ENCODE measurements at regions not wholly inside any gene's neighbourhood (a gene's known extent, or its start where the extent isn't known, plus 50 kb on each side); places are given as distances from the start of the nearest gene placed in this dataset.
"Not testable (repeated sequence)": the region's sequence is repeated elsewhere in the genome, so short reads cannot be mapped to it uniquely, and the experiment has no call there.

GRCh38 chr6:47180633-47181032, 129.1 kb downstream of the TNFRSF21 start:
- intact Hi-C loops (cut with DNase I, micrococcal nuclease), result no loop called here
- no peaks in the 10 kb centered on the region for H3K9me3 ChIP-seq
- H3K36me3 ChIP-seq (ENCODE audit: low read depth), result no peaks in the 10 kb centered on the region
- TF ChIP-seq, protein P1, sequence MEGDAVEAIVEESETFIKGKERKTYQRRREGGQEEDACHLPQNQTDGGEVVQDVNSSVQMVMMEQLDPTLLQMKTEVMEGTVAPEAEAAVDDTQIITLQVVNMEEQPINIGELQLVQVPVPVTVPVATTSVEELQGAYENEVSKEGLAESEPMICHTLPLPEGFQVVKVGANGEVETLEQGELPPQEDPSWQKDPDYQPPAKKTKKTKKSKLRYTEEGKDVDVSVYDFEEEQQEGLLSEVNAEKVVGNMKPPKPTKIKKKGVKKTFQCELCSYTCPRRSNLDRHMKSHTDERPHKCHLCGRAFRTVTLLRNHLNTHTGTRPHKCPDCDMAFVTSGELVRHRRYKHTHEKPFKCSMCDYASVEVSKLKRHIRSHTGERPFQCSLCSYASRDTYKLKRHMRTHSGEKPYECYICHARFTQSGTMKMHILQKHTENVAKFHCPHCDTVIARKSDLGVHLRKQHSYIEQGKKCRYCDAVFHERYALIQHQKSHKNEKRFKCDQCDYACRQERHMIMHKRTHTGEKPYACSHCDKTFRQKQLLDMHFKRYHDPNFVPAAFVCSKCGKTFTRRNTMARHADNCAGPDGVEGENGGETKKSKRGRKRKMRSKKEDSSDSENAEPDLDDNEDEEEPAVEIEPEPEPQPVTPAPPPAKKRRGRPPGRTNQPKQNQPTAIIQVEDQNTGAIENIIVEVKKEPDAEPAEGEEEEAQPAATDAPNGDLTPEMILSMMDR (IDR thresholded peaks at IDR 0.05), result no peak
- no peak for DNase-seq
- peak; percentile 45 for ATAC-seq
- no peak overlapping the region for H3K4me3 ChIP-seq
- peaks cover 7% of the 10 kb centered on the region for H3K4me1 ChIP-seq (ENCODE audit: low read depth)

DNA sequence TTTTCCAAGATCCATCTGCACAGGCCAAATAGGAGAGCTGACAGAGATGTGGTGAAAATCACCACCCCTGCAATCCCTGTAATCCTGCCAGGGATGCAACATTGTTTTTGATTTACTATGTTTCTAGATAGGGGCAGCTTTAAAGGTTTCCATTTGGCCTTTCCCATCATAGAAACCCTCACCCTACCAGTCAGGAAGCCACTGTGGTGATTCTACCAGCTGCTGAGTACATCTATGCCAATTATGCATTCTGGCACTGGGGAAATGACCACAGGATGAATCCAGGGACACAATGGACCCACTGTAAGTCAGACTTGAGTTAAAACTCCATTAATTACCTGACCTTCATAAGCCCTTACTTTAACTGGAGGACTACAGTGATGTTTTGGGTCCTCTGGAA, 130.4 kb downstream of the TNFRSF21 start:
- TF ChIP-seq, protein P1 (IDR thresholded peaks at IDR 0.05), result no peak
- H3K4me1 ChIP-seq (ENCODE audit: low read depth), result peaks cover 7% of the 10 kb centered on the region
- ATAC-seq (no peak), DNase-seq (no peak)
- H3K9me3 ChIP-seq, result no peaks in the 10 kb centered on the region
- intact Hi-C loops (cut with DNase I, micrococcal nuclease), result no loop called here
- H3K36me3 ChIP-seq (ENCODE audit: low read depth), result no peaks in the 10 kb centered on the region
- H3K4me3 ChIP-seq, result no peak overlapping the region

- ATAC-seq, result no peak
- no peak for DNase-seq
- no peaks in the 10 kb centered on the region for H3K4me1 ChIP-seq (ENCODE audit: low read depth)
- TF ChIP-seq, protein P1 (IDR thresholded peaks at IDR 0.05), result no peak
- intact Hi-C loops (cut with DNase I, micrococcal nuclease), result no loop called here
- H3K36me3 ChIP-seq (ENCODE audit: low read depth), result no peaks in the 10 kb centered on the region
- no peaks in the 10 kb centered on the region for H3K9me3 ChIP-seq
- no peak overlapping the region for H3K4me3 ChIP-seq
Observed at GRCh38 chr6:47175656-47176055, 133.5 kb upstream of the ADGRF1 start.

DNA sequence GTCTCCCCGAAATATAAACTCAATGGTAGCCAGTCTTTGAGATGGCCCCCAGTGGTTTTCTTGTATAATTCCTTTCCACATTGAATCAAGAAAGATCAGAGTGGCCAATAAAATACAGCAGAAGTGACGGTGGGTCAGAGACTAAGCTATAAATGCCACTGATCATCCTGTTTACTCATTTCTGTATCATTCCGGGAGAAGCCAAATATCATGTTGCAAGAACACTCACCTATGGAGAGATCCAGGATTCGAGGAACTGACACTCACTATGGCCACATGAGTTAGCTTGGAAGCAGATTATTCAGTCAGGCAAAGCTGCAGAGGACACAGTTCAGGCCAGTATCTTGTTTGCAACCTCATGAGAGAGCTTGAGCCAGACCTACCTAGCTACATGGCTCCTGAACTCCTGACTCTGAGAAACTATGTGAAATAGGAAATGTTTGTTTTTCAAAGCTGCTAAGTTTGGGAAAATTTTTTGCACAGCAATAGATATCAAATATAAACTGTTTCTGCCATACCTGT, 132.4 kb upstream of the ADGRF1 start:
- Histone ChIP-seq H3K9me3 (no peaks in the 10 kb centered on the region), H3K4me1 (ENCODE audit: low read depth) (no peaks in the 10 kb centered on the region), H3K36me3 (ENCODE audit: low read depth) (no peaks in the 10 kb centered on the region), H3K4me3 (no peak overlapping the region)
- intact Hi-C loops (cut with DNase I, micrococcal nuclease), result no loop called here
- ATAC-seq (no peak), DNase-seq (no peak)
- TF ChIP-seq, protein P1 (IDR thresholded peaks at IDR 0.05), result no peak

- intact Hi-C loops (cut with DNase I, micrococcal nuclease); ATAC-seq; DNase-seq: not testable (repeated sequence)
Observed at GRCh38 chr6:47174063-47174462, 131.9 kb upstream of the ADGRF1 start.

DNA sequence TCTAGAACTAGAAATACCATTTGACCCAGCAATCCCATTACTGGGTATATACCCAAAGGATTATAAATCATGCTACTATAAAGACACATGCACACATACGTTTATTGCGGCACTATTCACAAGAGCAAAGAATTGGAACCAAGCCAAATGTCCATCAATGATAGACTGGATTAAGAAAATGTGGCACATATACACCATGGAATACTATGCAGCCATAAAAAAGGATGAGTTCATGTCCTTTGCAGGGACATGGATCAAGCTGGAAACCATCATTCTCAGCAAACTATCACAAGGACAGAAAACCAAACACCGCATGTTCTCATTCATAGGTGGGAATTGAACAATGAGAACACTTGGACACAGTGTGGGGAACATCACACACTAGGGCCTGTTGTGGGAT, 131.0 kb upstream of the ADGRF1 start:
- H3K4me3 ChIP-seq; ATAC-seq; H3K4me1 ChIP-seq (ENCODE audit: low read depth); H3K9me3 ChIP-seq; H3K36me3 ChIP-seq (ENCODE audit: low read depth); DNase-seq; intact Hi-C loops (cut with DNase I, micrococcal nuclease): not testable (repeated sequence)

More at GRCh38 chr6:47174063-47174462, 131.9 kb upstream of the ADGRF1 start:
- H3K36me3 ChIP-seq (ENCODE audit: low read depth); H3K9me3 ChIP-seq; H3K4me1 ChIP-seq (ENCODE audit: low read depth); H3K4me3 ChIP-seq: not testable (repeated sequence)

DNA sequence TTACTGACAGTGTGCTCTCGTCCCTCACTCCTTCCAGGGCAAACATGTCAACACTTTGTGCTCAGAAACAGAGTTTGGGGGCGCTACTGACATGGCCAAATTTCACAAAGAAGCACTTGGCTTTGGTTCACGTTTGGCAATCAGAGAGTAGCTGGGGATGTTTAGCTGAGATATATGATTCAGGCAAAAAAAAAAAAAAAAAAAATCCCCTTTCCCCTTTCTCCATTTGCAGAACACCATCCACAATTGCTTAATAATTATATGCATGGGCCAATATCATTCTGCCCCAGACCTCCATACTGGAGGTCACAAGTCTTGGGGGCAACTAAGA, 128.4 kb upstream of the ADGRF1 start:
- Histone ChIP-seq H3K9me3 (no peaks in the 10 kb centered on the region), H3K4me3 (no peak overlapping the region), H3K36me3 (ENCODE audit: low read depth) (no peaks in the 10 kb centered on the region), H3K4me1 (ENCODE audit: low read depth) (no peaks in the 10 kb centered on the region)
- TF ChIP-seq, protein P1 (IDR thresholded peaks at IDR 0.05), result no peak
- ATAC-seq, result no peak
- intact Hi-C loops (cut with DNase I, micrococcal nuclease), result no loop called here
- no peak for DNase-seq
